HepG2 (cell line): ENCODE measurements at regions not wholly inside any gene's neighbourhood (a gene's known extent, or its start where the extent isn't known, plus 50 kb on each side); places are given as distances from the start of the nearest gene placed in this dataset.

ENCODE experiments used
- ATAC-seq: fragments of 200-7000 bp; cut with Tn5 transposase; 3 replicates; pipeline ENCODE4 v1.9.1; 2020; ENCODE audit warnings: mild to moderate bottlenecking, moderate library complexity
- BruUV-seq: library from RNA; stranded (reverse); fragments of 400-500 nt; replicated peaks from 2 replicates; lab custom pipeline; 2021; lab: Mats Ljungman, UMichigan
- CTCF ChIA-PET: fragments of 300-600 bp; formaldehyde crosslinking; extraction: SDS; loops from one replicate; lab custom pipeline; 2021; ENCODE audit warnings: low total read pairs, inconsistent platforms, low intra/inter-chr PET ratio; lab: Yijun Ruan, JAX
- POLR2A ChIA-PET: fragments of 350-600 bp; sonication (Branson Sonifier 250); formaldehyde crosslinking; loops from one replicate; lab custom pipeline; 2020; ENCODE audit warnings: antibody characterized with exemption, inconsistent platforms; lab: Yijun Ruan, JAX
- DNase-seq: peaks from one replicate; pipeline ENCODE4 v3.0.0-alpha.2; 2015; ENCODE audit warnings: low spot score
- FAIRE-seq: peaks from 3 replicates; lab custom pipeline; 2011; peaks lifted over from hg19 to GRCh38; lab: Jason Lieb, UNC
- H2AFZ ChIP-seq: one replicate; pipeline ENCODE4 v1.6.1; 2011; ENCODE audit warnings: low read length, inconsistent platforms
- H3K27ac ChIP-seq: fragments of 300-600 bp; 3 replicates; pipeline ENCODE4 v1.8.0; 2011; ENCODE audit warnings: mixed run types, mild to moderate bottlenecking, mixed read lengths, low read length, inconsistent platforms; ENCODE audit not compliant: insufficient read depth; ENCODE audit errors: extremely low read length
- H3K27me3 ChIP-seq, 2 experiments: fragments of 200-600 bp in 1 of 2; 2 replicates in 1 of 2; 3 replicates in 1 of 2; pipeline versions ENCODE4 v1.6.0 to v1.8.0; 2011; ENCODE audit warnings: low read length in 2 of 2, mild to moderate bottlenecking in 2 of 2, moderate library complexity in 2 of 2, inconsistent platforms in 1 of 2; ENCODE audit not compliant: insufficient read depth in 2 of 2, control insufficient read depth in 1 of 2
- H3K36me3 ChIP-seq, 2 experiments: fragments of 200-600 bp in 1 of 2; replicated peaks in 1 of 2; 2 replicates in 1 of 2; 3 replicates in 1 of 2; pipeline versions ENCODE4 v1.5.1 to v1.8.0; 2011; ENCODE audit warnings: low read length in 2 of 2, inconsistent platforms in 1 of 2; ENCODE audit not compliant: insufficient read depth in 2 of 2, control insufficient read depth in 1 of 2
- H3K4me1 ChIP-seq: 2 replicates; pipeline ENCODE4 v1.5.1; 2012; ENCODE audit warnings: low read length, inconsistent platforms; ENCODE audit not compliant: insufficient read depth
- H3K4me2 ChIP-seq: 2 replicates; pipeline ENCODE4 v1.6.0; 2011; ENCODE audit warnings: low read depth, low read length, inconsistent platforms
- H3K4me3 ChIP-seq, 3 experiments: fragments of 200-600 bp in 1 of 3; sonication (generic), shearing (Covaris generic) in 1 of 3; replicated peaks in 1 of 3; 2 replicates each; pipeline ENCODE4 v1.5.1; 2011 to 2016; ENCODE audit warnings: low read length in 3 of 3, inconsistent platforms in 2 of 3, low read depth in 2 of 3, mild to moderate bottlenecking in 2 of 3, control low read depth in 1 of 3, mixed read lengths in 1 of 3; ENCODE audit not compliant: insufficient read depth in 1 of 3
- H3K79me2 ChIP-seq: one replicate; pipeline ENCODE4 v1.6.1; 2011; ENCODE audit warnings: low read length, inconsistent platforms; ENCODE audit not compliant: insufficient read depth
- H3K9ac ChIP-seq: 2 replicates; pipeline ENCODE4 v1.6.0; 2011; ENCODE audit warnings: mild to moderate bottlenecking, low read depth, low read length, inconsistent platforms; ENCODE audit not compliant: insufficient read depth
- H3K9me3 ChIP-seq: 2 replicates; pipeline ENCODE4 v1.5.1; 2012; ENCODE audit warnings: mild to moderate bottlenecking, low read length
- H4K20me1 ChIP-seq: 2 replicates; pipeline ENCODE4 v1.6.0; 2011; ENCODE audit warnings: inconsistent platforms, mild to moderate bottlenecking, low read length, moderate library complexity; ENCODE audit not compliant: insufficient read depth
- CBFB ChIP-seq: sonication (generic); formaldehyde crosslinking; IDR thresholded peaks from 2 replicates; pipeline ENCODE4 v1.4.0; 2020; ENCODE audit warnings: missing genetic modification reagents
- FOXA1 ChIP-seq, 2 experiments: fragments of 450-650 bp in 1 of 2; sonication (generic) in 1 of 2; formaldehyde crosslinking in 1 of 2; IDR thresholded peaks; 2 replicates each; pipeline versions ENCODE4 v1.4.0 to v1.6.1; 2016 to 2020; ENCODE audit warnings: missing genetic modification reagents in 1 of 2
- GATAD2A ChIP-seq: IDR thresholded peaks from 2 replicates; pipeline ENCODE4 v1.6.1; 2016
- HES4 ChIP-seq: sonication (generic); formaldehyde crosslinking; IDR thresholded peaks from 2 replicates; pipeline ENCODE4 v1.9.0; 2021; ENCODE audit warnings: mild to moderate bottlenecking, missing genetic modification reagents, borderline replicate concordance
- KMT2A ChIP-seq: sonication (generic); formaldehyde crosslinking; IDR thresholded peaks from 2 replicates; pipeline ENCODE4 v1.4.0; 2020; ENCODE audit warnings: missing genetic modification reagents
- NCOA5 ChIP-seq: sonication (generic); formaldehyde crosslinking; IDR thresholded peaks from 2 replicates; pipeline ENCODE4 v1.4.0; 2020; ENCODE audit warnings: missing genetic modification reagents
- RBAK ChIP-seq: sonication (generic); formaldehyde crosslinking; IDR thresholded peaks from 2 replicates; pipeline ENCODE4 v1.5.1; 2020; ENCODE audit warnings: mild to moderate bottlenecking, missing genetic modification reagents
- THAP11 ChIP-seq: IDR thresholded peaks from 2 replicates; pipeline ENCODE4 v1.6.1; 2016; ENCODE audit warnings: missing biosample characterization, missing genetic modification reagents
- TOPORS ChIP-seq: sonication (generic); formaldehyde crosslinking; IDR thresholded peaks from 2 replicates; pipeline ENCODE4 v1.8.0; 2023; ENCODE audit warnings: mild to moderate bottlenecking, missing genetic modification reagents
- WIZ ChIP-seq: sonication (generic); formaldehyde crosslinking; IDR thresholded peaks from 2 replicates; pipeline ENCODE4 v1.5.1; 2020; ENCODE audit warnings: mild to moderate bottlenecking, missing genetic modification reagents
- YY1 ChIP-seq: IDR thresholded peaks from 2 replicates; pipeline ENCODE4 v1.6.1; 2011; ENCODE audit warnings: low read length, low read depth, moderate library complexity, mild to moderate bottlenecking; ENCODE audit not compliant: insufficient read depth, insufficient replicate concordance
- ZBTB37 ChIP-seq: sonication (generic); formaldehyde crosslinking; IDR thresholded peaks from 2 replicates; pipeline ENCODE4 v1.4.0; 2020; ENCODE audit warnings: mild to moderate bottlenecking, missing genetic modification reagents
- ZNF660 ChIP-seq: sonication (generic); formaldehyde crosslinking; IDR thresholded peaks from 2 replicates; pipeline ENCODE4 v1.5.1; 2020; ENCODE audit warnings: mild to moderate bottlenecking, low read depth, missing genetic modification reagents, borderline replicate concordance
- ZSCAN5A ChIP-seq: sonication (generic); formaldehyde crosslinking; IDR thresholded peaks from 2 replicates; pipeline ENCODE4 v1.8.0; 2022; ENCODE audit warnings: mild to moderate bottlenecking, missing genetic modification reagents, borderline replicate concordance
- WGBS: methylation state at CpG from one replicate; pipeline ENCODE4 v1.1.6; 2017; ENCODE audit warnings: low lambda C conversion rate; 5-methylcytosine and 5-hydroxymethylcytosine counted together
- in situ Hi-C: cut with HindIII; loops from 2 replicates; pipeline ENCODE4 v1.10.0; 2017; ENCODE audit warnings: low pct_unique_long_range_greater_than_20kb; ENCODE audit not compliant: extremely low pct_ligation_motif_present
- intact Hi-C: fragments of 100-400 bp; cut with micrococcal nuclease; formaldehyde crosslinking; loops from one replicate; pipeline ENCODE4 v1.10.0; 2022; ENCODE audit not compliant: unreplicated experiment

- TF ChIP-seq ZSCAN5A (CRISPR knock-in tag) = no peak
These were observed 1218.8 kb upstream of the EPHA6 start (continued) for GRCh38 chr3:95595416-95596075.

GRCh38 chr3:95607926-95608325, 1206.5 kb upstream of the EPHA6 start:
- DNase-seq (no peak), ATAC-seq (no peak), FAIRE-seq (no peak)
- ChIA-PET CTCF (no interaction called here), POLR2A (no interaction called here)
- Histone ChIP-seq H4K20me1 (no peaks in the 10 kb centered on the region), H3K27me3 (no peaks in the 10 kb centered on the region), H3K27ac (no peak overlapping the region), H3K9me3 (peaks cover 21% of the 10 kb centered on the region), H3K9ac (no peak overlapping the region), H2AFZ (no peak overlapping the region), H3K4me2 (no peak overlapping the region), H3K4me1 (no peaks in the 10 kb centered on the region), H3K79me2 (no peaks in the 10 kb centered on the region), H3K4me3 (no peak overlapping the region), H3K36me3 (no peaks in the 10 kb centered on the region)
- WGBS = 0% methylated on average over 1 of the region's 1 CpG
- BruUV-seq = no TSS peak
- in situ Hi-C loops = no loop called here
- intact Hi-C loops = no loop called here
- TF ChIP-seq RBAK (CRISPR knock-in tag) (no peak), FOXA1 (IDR thresholded peaks at IDR 0.05) (no peak), FOXA1 (CRISPR knock-in tag; IDR thresholded peaks at IDR 0.05) (no peak)

- H3K9ac ChIP-seq = no peak overlapping the region
- peaks cover 21% of the 10 kb centered on the region for H3K9me3 ChIP-seq
- no peaks in the 10 kb centered on the region for H4K20me1 ChIP-seq
- no peaks in the 10 kb centered on the region for H3K36me3 ChIP-seq
- POLR2A ChIA-PET = no interaction called here
- H3K27me3 ChIP-seq = no peaks in the 10 kb centered on the region
- H3K4me1 ChIP-seq = no peaks in the 10 kb centered on the region
- TF ChIP-seq CBFB (CRISPR knock-in tag) = no peak
- no peak for TF ChIP-seq ZBTB37 (CRISPR knock-in tag)
- no peak for TF ChIP-seq TOPORS (CRISPR knock-in tag)
- no peak for TF ChIP-seq THAP11 (CRISPR knock-in tag)
- TF ChIP-seq NCOA5 (CRISPR knock-in tag) = no peak
- TF ChIP-seq ZNF660 = no peak
- no peak for TF ChIP-seq YY1
- no peak for TF ChIP-seq KMT2A (CRISPR knock-in tag)
- TF ChIP-seq WIZ = no peak
- TF ChIP-seq HES4 = no peak
- TF ChIP-seq GATAD2A (CRISPR knock-in tag) = no peak
- no peak overlapping the region for H3K4me2 ChIP-seq
- CTCF ChIA-PET = no interaction called here
- no peaks in the 10 kb centered on the region for H3K79me2 ChIP-seq
- no TSS peak for BruUV-seq
- ATAC-seq = no peak
- in situ Hi-C loops = no loop called here
- DNase-seq = no peak
- no peak overlapping the region for H2AFZ ChIP-seq
- intact Hi-C loops = no loop called here
- no peak for FAIRE-seq
- H3K4me3 ChIP-seq = no peak overlapping the region
- no peak overlapping the region for H3K27ac ChIP-seq
These were observed 1205.0 kb upstream of the EPHA6 start for GRCh38 chr3:95609411-95609810.
